Right atrium auricular region (tissue), 2 donors: ENCODE measurements at regions not wholly inside any gene's neighbourhood (a gene's known extent, or its start where the extent isn't known, plus 50 kb on each side); places are given as distances from the start of the nearest gene placed in this dataset.

Source experiments
- DNase-seq: peaks from one replicate; pipeline ENCODE4 v3.0.0-alpha.2; 2019; ENCODE audit warnings: low spot score
- H3K27ac ChIP-seq, 2 donors: fragments of 200-600 bp; sonication (generic); 1 replicate in 1 of 2; 2 replicates in 1 of 2; pipeline ENCODE4 v1.5.1; 2016 to 2019
- H3K27me3 ChIP-seq, 2 donors: fragments of 200-600 bp; sonication (generic); one replicate each; pipeline versions ENCODE4 v1.5.1 to v1.6.0; 2017 to 2019
- H3K36me3 ChIP-seq: fragments of 200-600 bp; sonication (generic); one replicate; pipeline ENCODE4 v1.5.1; 2016
- H3K4me1 ChIP-seq, 2 donors: fragments of 200-600 bp; sonication (generic); one replicate each; pipeline versions ENCODE4 v1.5.1 to v1.6.0; 2017 to 2019
- H3K4me3 ChIP-seq, 2 donors: fragments of 200-600 bp; sonication (generic); 1 replicate in 1 of 2; 2 replicates in 1 of 2; pipeline ENCODE4 v1.5.1; 2017 to 2019; ENCODE audit warnings: mild to moderate bottlenecking in 1 of 2, moderate library complexity in 1 of 2
- H3K9me3 ChIP-seq, 2 donors: fragments of 200-600 bp; sonication (generic); one replicate each; pipeline ENCODE4 v1.5.1; 2019
- TF ChIP-seq, protein P1 (sequence below), 2 donors: fragments of 200-600 bp; sonication (generic); IDR thresholded peaks; one replicate each; pipeline ENCODE4 v1.5.1; 2019; ENCODE audit warnings: antibody characterized with exemption in 2 of 2

DNA sequence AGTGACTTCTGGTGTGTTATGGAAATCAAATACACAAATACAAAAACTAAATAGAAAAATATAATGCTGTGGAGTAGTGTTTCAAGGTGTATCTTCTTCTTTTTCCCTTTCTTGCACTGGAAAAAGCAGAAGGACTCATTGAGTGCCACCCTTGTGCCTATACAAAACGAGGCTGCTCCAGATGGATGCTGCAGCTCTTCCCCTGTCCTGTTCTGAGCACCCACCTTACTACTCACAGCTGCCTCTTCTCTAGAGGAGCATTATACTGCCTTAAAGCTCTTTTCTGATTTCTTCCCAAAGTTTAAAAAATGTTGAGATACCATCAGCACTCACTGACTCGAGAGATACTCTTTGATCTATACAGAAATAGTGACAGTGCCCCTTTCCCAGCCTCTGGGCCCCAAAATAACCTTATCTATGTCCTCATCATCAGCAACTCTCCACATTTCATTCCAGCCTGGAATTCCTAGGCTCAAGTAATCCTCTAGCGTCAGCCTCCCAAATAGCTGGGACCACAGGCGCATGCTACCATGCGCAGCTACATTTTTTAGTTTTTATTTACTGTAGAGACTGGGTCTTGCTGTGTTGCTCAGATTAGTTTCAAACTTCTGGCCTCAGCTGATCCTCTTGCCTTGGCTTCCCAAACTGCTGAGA lies 1356.1 kb upstream of the NRXN1 start:
- Histone ChIP-seq H3K4me3 (no peak overlapping the region), H3K36me3 (no peaks in the 10 kb centered on the region), H3K27ac (no peak overlapping the region), H3K27me3 (no peaks in the 10 kb centered on the region), H3K9me3 (no peaks in the 10 kb centered on the region), H3K4me1 (no peaks in the 10 kb centered on the region)
- TF ChIP-seq, protein P1, sequence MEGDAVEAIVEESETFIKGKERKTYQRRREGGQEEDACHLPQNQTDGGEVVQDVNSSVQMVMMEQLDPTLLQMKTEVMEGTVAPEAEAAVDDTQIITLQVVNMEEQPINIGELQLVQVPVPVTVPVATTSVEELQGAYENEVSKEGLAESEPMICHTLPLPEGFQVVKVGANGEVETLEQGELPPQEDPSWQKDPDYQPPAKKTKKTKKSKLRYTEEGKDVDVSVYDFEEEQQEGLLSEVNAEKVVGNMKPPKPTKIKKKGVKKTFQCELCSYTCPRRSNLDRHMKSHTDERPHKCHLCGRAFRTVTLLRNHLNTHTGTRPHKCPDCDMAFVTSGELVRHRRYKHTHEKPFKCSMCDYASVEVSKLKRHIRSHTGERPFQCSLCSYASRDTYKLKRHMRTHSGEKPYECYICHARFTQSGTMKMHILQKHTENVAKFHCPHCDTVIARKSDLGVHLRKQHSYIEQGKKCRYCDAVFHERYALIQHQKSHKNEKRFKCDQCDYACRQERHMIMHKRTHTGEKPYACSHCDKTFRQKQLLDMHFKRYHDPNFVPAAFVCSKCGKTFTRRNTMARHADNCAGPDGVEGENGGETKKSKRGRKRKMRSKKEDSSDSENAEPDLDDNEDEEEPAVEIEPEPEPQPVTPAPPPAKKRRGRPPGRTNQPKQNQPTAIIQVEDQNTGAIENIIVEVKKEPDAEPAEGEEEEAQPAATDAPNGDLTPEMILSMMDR (IDR thresholded peaks at IDR 0.05): no peak
- no peak for DNase-seq

DNA sequence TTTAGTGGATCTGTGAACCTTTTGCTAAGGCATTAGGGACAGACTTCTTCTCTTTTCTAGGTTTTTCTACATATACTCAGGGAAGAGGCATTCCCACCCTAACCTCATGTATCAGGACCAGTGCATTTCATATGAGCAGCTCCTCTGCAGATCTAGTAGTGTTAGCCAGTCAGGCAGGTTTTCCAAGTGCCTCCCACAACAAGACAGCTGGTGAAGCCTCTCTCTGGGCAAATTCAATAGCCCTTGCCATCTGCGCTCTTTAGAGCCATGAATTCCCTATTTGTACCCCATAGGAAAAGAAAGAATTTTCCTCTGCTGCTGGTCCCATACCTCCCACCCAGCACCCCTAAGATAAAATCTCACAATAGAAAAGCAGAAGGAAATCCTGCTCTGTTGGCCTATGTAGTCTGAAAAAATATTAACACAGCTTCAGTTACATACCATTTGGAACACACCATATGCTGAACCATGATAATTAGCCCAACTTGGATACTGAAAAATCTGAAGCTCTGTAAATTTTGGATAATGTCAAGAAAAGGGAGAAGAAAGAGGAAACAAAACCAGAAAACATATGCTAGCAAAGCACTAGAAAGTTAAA lies 1354.6 kb upstream of the NRXN1 start:
- DNase-seq: no peak
- no peaks in the 10 kb centered on the region for H3K27me3 ChIP-seq
- H3K9me3 ChIP-seq: no peaks in the 10 kb centered on the region
- H3K36me3 ChIP-seq: no peaks in the 10 kb centered on the region
- H3K4me1 ChIP-seq: no peaks in the 10 kb centered on the region
- H3K27ac ChIP-seq: no peak overlapping the region
- no peak overlapping the region for H3K4me3 ChIP-seq
- TF ChIP-seq, protein P1 (IDR thresholded peaks at IDR 0.05): no peak

DNA sequence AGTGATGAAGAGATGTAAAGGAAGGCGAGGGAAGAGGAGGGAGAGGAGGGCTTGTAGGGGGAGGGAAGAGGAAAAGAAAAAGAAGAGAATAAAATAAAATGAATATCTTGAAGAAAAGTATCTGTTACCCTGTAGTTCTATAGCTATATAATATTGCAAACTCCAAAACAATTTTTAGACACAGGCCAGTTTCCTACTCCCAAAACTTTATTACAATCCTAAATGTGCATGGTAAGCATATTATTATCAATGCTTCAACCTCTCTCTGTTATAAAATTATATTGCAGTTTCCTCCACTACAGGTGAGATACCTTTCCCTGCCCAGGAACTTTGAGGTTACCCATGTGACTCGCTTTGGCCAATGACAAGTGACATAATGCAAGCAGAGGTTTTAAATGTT lies 1351.6 kb upstream of the NRXN1 start:
- no peaks in the 10 kb centered on the region for H3K9me3 ChIP-seq
- no peak overlapping the region for H3K4me3 ChIP-seq
- no peaks in the 10 kb centered on the region for H3K4me1 ChIP-seq
- H3K27me3 ChIP-seq: no peaks in the 10 kb centered on the region
- H3K27ac ChIP-seq: no peak overlapping the region
- no peak for DNase-seq
- TF ChIP-seq, protein P1 (IDR thresholded peaks at IDR 0.05): no peak
- no peaks in the 10 kb centered on the region for H3K36me3 ChIP-seq

DNA sequence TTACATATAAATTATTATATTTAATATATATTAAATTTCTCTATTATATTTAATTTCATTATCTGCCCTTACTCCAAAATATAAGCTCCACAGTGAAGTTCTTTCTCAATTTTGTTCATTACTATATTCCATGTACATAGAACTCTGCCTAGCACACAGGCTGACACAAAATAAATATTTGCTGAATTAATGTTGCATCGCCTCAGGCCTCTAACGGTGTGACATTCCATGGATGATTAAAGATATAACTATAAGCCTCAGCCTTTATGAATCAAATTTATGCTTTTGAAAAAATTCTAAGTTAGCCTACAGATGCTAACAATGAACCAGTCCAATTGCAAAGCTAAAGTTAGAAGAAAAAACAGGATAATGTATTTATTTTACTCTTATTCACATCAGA lies 1337.2 kb upstream of the NRXN1 start:
- Histone ChIP-seq H3K9me3 (peaks cover 0 to 5% of the 10 kb centered on the region in 2 donors), H3K27me3 (no peaks in the 10 kb centered on the region), H3K4me3 (no peak overlapping the region), H3K27ac (no peak overlapping the region), H3K4me1 (no peaks in the 10 kb centered on the region), H3K36me3 (no peaks in the 10 kb centered on the region)
- DNase-seq: no peak
- TF ChIP-seq, protein P1 (IDR thresholded peaks at IDR 0.05): no peak

DNA sequence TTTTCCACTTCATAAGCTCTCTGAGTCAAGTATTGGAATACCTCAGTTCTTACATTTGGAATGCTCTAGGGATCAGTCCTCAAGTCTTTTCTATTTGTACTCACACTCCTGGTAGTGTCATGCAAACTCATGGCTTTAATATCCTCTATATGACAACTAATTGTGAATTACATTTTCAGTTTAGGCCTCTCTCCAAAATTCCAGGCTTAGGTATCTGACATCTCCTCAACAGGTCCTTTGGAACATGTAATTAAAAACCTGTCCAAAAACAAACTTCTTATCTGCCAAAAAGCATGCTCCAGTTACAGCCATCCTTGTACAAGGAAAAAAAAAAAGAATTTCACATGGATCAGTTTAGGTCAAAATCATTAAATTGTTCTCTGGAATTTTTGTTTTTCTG lies 1336.2 kb upstream of the NRXN1 start:
- H3K27me3 ChIP-seq: no peaks in the 10 kb centered on the region
- DNase-seq: no peak
- H3K4me3 ChIP-seq: no peak overlapping the region
- TF ChIP-seq, protein P1 (IDR thresholded peaks at IDR 0.05): no peak
- no peak overlapping the region for H3K27ac ChIP-seq
- peaks cover 0 to 7% of the 10 kb centered on the region in 2 donors for H3K9me3 ChIP-seq
- no peaks in the 10 kb centered on the region for H3K4me1 ChIP-seq
- H3K36me3 ChIP-seq: no peaks in the 10 kb centered on the region

DNA sequence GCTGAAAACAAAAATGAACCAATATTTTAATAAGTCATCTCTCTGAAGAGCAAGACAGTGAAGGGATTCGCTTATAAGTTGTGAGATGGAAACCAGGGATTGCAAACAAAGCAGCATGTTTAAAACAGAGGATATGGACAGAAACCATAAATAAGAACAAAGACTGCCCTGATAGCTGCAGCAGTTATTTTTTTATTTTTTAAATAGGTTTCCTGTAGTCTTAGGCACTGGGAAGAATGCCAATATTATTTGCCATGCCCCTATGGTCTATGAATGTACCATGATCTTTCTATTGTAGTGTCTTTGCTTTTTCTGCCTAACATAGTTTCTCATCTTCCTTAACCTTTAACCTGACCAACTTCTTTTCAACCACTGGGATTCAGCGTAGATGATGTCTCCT lies 1334.0 kb upstream of the NRXN1 start:
- no peak for DNase-seq
- no peak overlapping the region for H3K4me3 ChIP-seq
- H3K27me3 ChIP-seq: no peaks in the 10 kb centered on the region
- no peaks in the 10 kb centered on the region for H3K4me1 ChIP-seq
- no peaks in the 10 kb centered on the region for H3K36me3 ChIP-seq
- no peak overlapping the region for H3K27ac ChIP-seq
- TF ChIP-seq, protein P1 (IDR thresholded peaks at IDR 0.05): no peak
- peaks cover 0 to 7% of the 10 kb centered on the region in 2 donors for H3K9me3 ChIP-seq
